B cell (primary cell): ENCODE measurements at regions not wholly inside any gene's neighbourhood (a gene's known extent, or its start where the extent isn't known, plus 50 kb on each side); places are given as distances from the start of the nearest gene placed in this dataset.

Experiments
- ATAC-seq: fragments of 200-7000 bp; cut with Tn5 transposase; one replicate; pipeline ENCODE4 v1.10.0; 2021; ENCODE audit warnings: low read depth, mild to moderate bottlenecking, moderate number of reproducible peaks, moderate library complexity
- CTCF ChIA-PET: fragments of 350-600 bp; sonication (Branson Sonifier 250); formaldehyde crosslinking; loops from one replicate; lab custom pipeline; 2021; ENCODE audit warnings: antibody characterized with exemption, inconsistent platforms; lab: Charles Lee
- POLR2A ChIA-PET: fragments of 350-600 bp; sonication (Branson Sonifier 250); formaldehyde crosslinking; loops from one replicate; lab custom pipeline; 2021; ENCODE audit warnings: antibody characterized with exemption; lab: Charles Lee
- DNase-seq: peaks from one replicate; pipeline ENCODE4 v3.0.0; 2013
- H2AFZ ChIP-seq: 2 replicates; pipeline ENCODE4 v1.6.1; 2012; ENCODE audit warnings: mild to moderate bottlenecking, low read depth, low read length; ENCODE audit not compliant: insufficient read depth, poor library complexity, severe bottlenecking
- H3K27ac ChIP-seq, 2 donors: 1 replicate in 1 of 2; 2 replicates in 1 of 2; pipeline ENCODE4 v1.5.1; 2012 to 2013; ENCODE audit warnings: low read length in 2 of 2, mild to moderate bottlenecking in 2 of 2, moderate library complexity in 1 of 2
- H3K27me3 ChIP-seq, 4 experiments: fragments of 200-600 bp in 1 of 4; sonication (generic) in 1 of 4; replicated peaks in 1 of 4; 1 replicate in 2 of 4; 2 replicates in 2 of 4; pipeline versions ENCODE4 v1.6.1 to v1.7.0; 2013 to 2016; ENCODE audit warnings: low read length in 3 of 4, mild to moderate bottlenecking in 2 of 4, mixed read lengths in 1 of 4, moderate library complexity in 1 of 4; ENCODE audit not compliant: insufficient read depth in 4 of 4, control insufficient read depth in 3 of 4; ENCODE audit errors: control extremely low read depth in 1 of 4
- H3K36me3 ChIP-seq, 2 experiments: replicated peaks in 1 of 2; 1 replicate in 1 of 2; 2 replicates in 1 of 2; pipeline versions ENCODE4 v1.6.1 to v1.7.1; 2013; ENCODE audit warnings: low read length in 1 of 2; ENCODE audit not compliant: insufficient read depth in 2 of 2, control insufficient read depth in 1 of 2; ENCODE audit errors: control extremely low read depth in 1 of 2, extremely low read depth in 1 of 2
- H3K4me1 ChIP-seq, 2 donors: fragments of 200-600 bp in 1 of 2; sonication (generic) in 1 of 2; 1 replicate in 1 of 2; 2 replicates in 1 of 2; pipeline versions ENCODE4 v1.5.1 to v1.6.1; 2013 to 2017; ENCODE audit warnings: low read length in 2 of 2; ENCODE audit not compliant: control insufficient read depth in 2 of 2, insufficient read depth in 2 of 2
- H3K4me2 ChIP-seq: replicated peaks from 2 replicates; pipeline ENCODE3; 2012; ENCODE audit warnings: mild to moderate bottlenecking, low read depth, low read length; ENCODE audit not compliant: poor library complexity, severe bottlenecking
- H3K4me3 ChIP-seq, 5 experiments: fragments of 200-600 bp in 1 of 5; sonication (generic) in 1 of 5; 1 replicate in 3 of 5; 2 replicates in 2 of 5; pipeline versions ENCODE4 v1.5.1 to v1.7.0; 2011 to 2016; ENCODE audit warnings: low read length in 4 of 5, mild to moderate bottlenecking in 4 of 5, low read depth in 2 of 5, control low read depth in 1 of 5, moderate library complexity in 1 of 5; ENCODE audit not compliant: insufficient read depth in 1 of 5; ENCODE audit errors: control extremely low read depth in 1 of 5, extremely low read depth in 1 of 5
- H3K79me2 ChIP-seq: fragments of 200-600 bp; sonication (generic); one replicate; pipeline ENCODE4 v1.6.0; 2016; ENCODE audit warnings: low read length; ENCODE audit not compliant: control insufficient read depth, insufficient read depth
- H3K9ac ChIP-seq: fragments of 200-600 bp; sonication (generic); 2 replicates; pipeline ENCODE4 v1.6.1; 2017; ENCODE audit warnings: mild to moderate bottlenecking, low read length, moderate library complexity
- H3K9me3 ChIP-seq, 3 donors: one replicate each; pipeline versions ENCODE4 v1.6.1 to v1.7.1; 2013; ENCODE audit warnings: low read length in 2 of 3; ENCODE audit not compliant: control insufficient read depth in 2 of 3, insufficient read depth in 1 of 3; ENCODE audit errors: control extremely low read depth in 1 of 3
- H4K20me1 ChIP-seq: 2 replicates; pipeline ENCODE4 v1.6.0; 2012; ENCODE audit warnings: mild to moderate bottlenecking, low read length; ENCODE audit not compliant: insufficient read depth, control insufficient read depth, poor library complexity, severe bottlenecking
- H3K27ac Mint-ChIP-seq: one replicate; pipeline ENCODE4 v1.8.0; 2021; ENCODE audit warnings: mixed read lengths
- H3K27me3 Mint-ChIP-seq: one replicate; pipeline ENCODE4 v1.8.0; 2021; ENCODE audit warnings: mixed read lengths
- H3K4me1 Mint-ChIP-seq: one replicate; pipeline ENCODE4 v1.8.0; 2021; ENCODE audit warnings: mixed read lengths
- H3K4me3 Mint-ChIP-seq: one replicate; pipeline ENCODE4 v1.8.0; 2021; ENCODE audit warnings: mixed read lengths
- H3K9me3 Mint-ChIP-seq: one replicate; pipeline ENCODE4 v1.8.0; 2022; ENCODE audit warnings: mixed read lengths; ENCODE audit not compliant: insufficient read depth
- CTCF ChIP-seq: fragments of 200-600 bp; IDR thresholded peaks from one replicate; pipeline ENCODE4 v1.8.0; 2022; ENCODE audit warnings: antibody characterized with exemption, mild to moderate bottlenecking
- EZH2 ChIP-seq: IDR thresholded peaks from 2 replicates; pipeline ENCODE4 v1.6.1; 2012; ENCODE audit warnings: borderline replicate concordance, low read depth, mild to moderate bottlenecking, moderate library complexity, low read length; ENCODE audit not compliant: insufficient read depth, poor library complexity, severe bottlenecking
- WGBS: methylation state at CpG from one replicate; pipeline ENCODE4 v1.1.5; 2013; ENCODE audit warnings: missing lambda C conversion rate; ENCODE audit not compliant: insufficient coverage; 5-methylcytosine and 5-hydroxymethylcytosine counted together
- intact Hi-C: fragments of 100-400 bp; cut with micrococcal nuclease; formaldehyde crosslinking; loops from one replicate; pipeline ENCODE4 v1.10.0; 2022

GRCh38 chr4:133869486-133869885 lies 332.1 kb downstream of the PABPC4L start:
- Histone ChIP-seq H3K4me3 (no peak overlapping the region), H3K4me2 (no peak overlapping the region), H3K36me3 (no peaks in the 10 kb centered on the region), H3K79me2 (no peaks in the 10 kb centered on the region), H3K9me3 (no peaks in the 10 kb centered on the region), H4K20me1 (no peaks in the 10 kb centered on the region), H3K9ac (no peak overlapping the region), H3K4me1 (no peaks in the 10 kb centered on the region), H2AFZ (no peak overlapping the region), H3K27me3 (no peaks in the 10 kb centered on the region), H3K27ac (no peak overlapping the region)
- DNase-seq = no peak
- CTCF ChIA-PET = no interaction called here
- Mint-ChIP-seq H3K4me3 (no peak overlapping the region), H3K4me1 (no peaks in the 10 kb centered on the region), H3K9me3 (peaks cover 3% of the 10 kb centered on the region), H3K27ac (no peak overlapping the region), H3K27me3 (no peaks in the 10 kb centered on the region)
- no peak for ATAC-seq
- 100% methylated on average over 2 of the region's 3 CpGs for whole genome bisulfite sequencing
- no peak for TF ChIP-seq CTCF
- no peak for TF ChIP-seq EZH2
- intact Hi-C loops = no loop called here
- POLR2A ChIA-PET = no interaction called here

GRCh38 chr4:133868856-133869255 lies 332.7 kb downstream of the PABPC4L start:
- Mint-ChIP-seq H3K4me3 (no peak overlapping the region), H3K4me1 (no peaks in the 10 kb centered on the region), H3K9me3 (peaks cover 3% of the 10 kb centered on the region), H3K27ac (no peak overlapping the region), H3K27me3 (no peaks in the 10 kb centered on the region)
- H3K79me2 ChIP-seq = no peaks in the 10 kb centered on the region
- ChIA-PET POLR2A (no interaction called here), CTCF (no interaction called here)
- no peak overlapping the region for H2AFZ ChIP-seq
- no peak for ATAC-seq
- DNase-seq = no peak
- intact Hi-C loops = no loop called here
- WGBS = 82% methylated on average over 3 of the region's 4 CpGs
- no peak overlapping the region for H3K4me3 ChIP-seq
- TF ChIP-seq EZH2 (no peak), CTCF (no peak)
- H4K20me1 ChIP-seq = no peaks in the 10 kb centered on the region
- H3K9ac ChIP-seq = no peak overlapping the region
- H3K27me3 ChIP-seq = no peaks in the 10 kb centered on the region
- no peak overlapping the region for H3K27ac ChIP-seq
- H3K4me1 ChIP-seq = no peaks in the 10 kb centered on the region
- H3K4me2 ChIP-seq = no peak overlapping the region
- H3K36me3 ChIP-seq = no peaks in the 10 kb centered on the region
- no peaks in the 10 kb centered on the region for H3K9me3 ChIP-seq
